ENCODE measurements at regions not wholly inside any gene's neighbourhood (a gene's known extent, or its start where the extent isn't known, plus 50 kb on each side); places are given as distances from the start of the nearest gene placed in this dataset.

DNA sequence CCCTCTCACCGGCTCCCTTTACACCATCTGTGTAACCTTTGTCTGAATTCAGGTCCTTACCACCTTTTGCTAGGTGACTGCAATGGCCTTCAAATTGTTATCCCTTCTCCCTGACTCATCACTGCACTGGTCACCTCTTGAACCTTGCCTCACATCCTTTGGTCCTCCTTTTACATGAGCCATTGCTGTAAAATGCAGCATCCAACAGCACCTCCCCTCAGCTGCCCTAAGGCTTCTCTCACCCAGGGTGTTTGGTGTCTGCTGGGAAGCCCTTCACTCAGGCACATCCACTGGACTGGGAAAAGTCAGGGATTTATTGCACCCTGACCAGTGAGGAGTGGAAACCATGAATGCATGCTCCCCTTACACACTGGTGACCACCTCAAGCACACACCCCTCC is 192.5 kb upstream of the GATB start:
- no peaks in the 10 kb centered on the region for H3K27me3 ChIP-seq
- ATAC-seq (ENCODE audit: low FRiP score in 2 of 2), result no peak
- H3K27ac ChIP-seq, result no peak overlapping the region
- no peaks in the 10 kb centered on the region for H3K36me3 ChIP-seq
- no peak for DNase-seq
- H3K9me3 ChIP-seq, result no peaks in the 10 kb centered on the region
- WGBS, 2 donors, result 85 to 95% methylated on average over 1 of the region's 1 CpG
- no peaks in the 10 kb centered on the region for H3K4me1 ChIP-seq
- TF ChIP-seq, protein P1, sequence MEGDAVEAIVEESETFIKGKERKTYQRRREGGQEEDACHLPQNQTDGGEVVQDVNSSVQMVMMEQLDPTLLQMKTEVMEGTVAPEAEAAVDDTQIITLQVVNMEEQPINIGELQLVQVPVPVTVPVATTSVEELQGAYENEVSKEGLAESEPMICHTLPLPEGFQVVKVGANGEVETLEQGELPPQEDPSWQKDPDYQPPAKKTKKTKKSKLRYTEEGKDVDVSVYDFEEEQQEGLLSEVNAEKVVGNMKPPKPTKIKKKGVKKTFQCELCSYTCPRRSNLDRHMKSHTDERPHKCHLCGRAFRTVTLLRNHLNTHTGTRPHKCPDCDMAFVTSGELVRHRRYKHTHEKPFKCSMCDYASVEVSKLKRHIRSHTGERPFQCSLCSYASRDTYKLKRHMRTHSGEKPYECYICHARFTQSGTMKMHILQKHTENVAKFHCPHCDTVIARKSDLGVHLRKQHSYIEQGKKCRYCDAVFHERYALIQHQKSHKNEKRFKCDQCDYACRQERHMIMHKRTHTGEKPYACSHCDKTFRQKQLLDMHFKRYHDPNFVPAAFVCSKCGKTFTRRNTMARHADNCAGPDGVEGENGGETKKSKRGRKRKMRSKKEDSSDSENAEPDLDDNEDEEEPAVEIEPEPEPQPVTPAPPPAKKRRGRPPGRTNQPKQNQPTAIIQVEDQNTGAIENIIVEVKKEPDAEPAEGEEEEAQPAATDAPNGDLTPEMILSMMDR (IDR thresholded peaks at IDR 0.05), result no peak
- TF ChIP-seq EP300 (IDR thresholded peaks at IDR 0.05) (no peak), POLR2A (IDR thresholded peaks at IDR 0.05) (no peak), POLR2AphosphoS5 (IDR thresholded peaks at IDR 0.05) (no peak)
- H3K4me3 ChIP-seq, result no peak overlapping the region

DNA sequence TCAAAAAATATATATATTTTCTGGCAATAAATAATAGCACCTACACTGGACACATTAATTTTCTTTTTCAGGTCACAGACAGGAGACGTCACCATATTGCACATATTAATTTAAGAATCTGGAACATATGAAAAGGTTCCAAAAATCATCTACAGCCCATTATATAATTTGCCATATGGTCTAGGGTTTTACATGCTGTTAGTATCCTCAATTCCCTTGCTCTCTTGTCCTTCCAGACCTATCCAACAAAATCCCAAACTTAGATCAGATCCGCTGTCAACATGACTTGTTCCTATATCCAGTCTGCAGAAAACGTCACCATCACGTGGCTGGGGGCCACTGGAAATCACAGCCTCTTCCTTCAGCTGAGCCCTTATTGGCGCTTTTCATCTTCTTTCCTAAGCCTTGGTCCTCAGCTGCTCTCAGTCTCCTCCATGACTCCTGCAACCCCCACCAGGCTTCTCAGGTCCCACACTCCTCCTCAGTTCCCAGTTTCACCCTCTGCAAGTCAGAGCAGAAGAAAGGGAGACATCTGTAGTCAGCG is 192.0 kb upstream of the GATB start:
- WGBS, 2 donors, result 83 to 85% methylated on average over 6 of the region's 6 CpGs
- TF ChIP-seq POLR2AphosphoS5 (IDR thresholded peaks at IDR 0.05), result no peak
- TF ChIP-seq, protein P1 (IDR thresholded peaks at IDR 0.05), result no peak
- no peak for TF ChIP-seq EP300 (IDR thresholded peaks at IDR 0.05)
- TF ChIP-seq POLR2A (IDR thresholded peaks at IDR 0.05), result no peak
- H3K9me3 ChIP-seq, result peaks cover 0 to 3% (median under 1%) of the 10 kb centered on the region in 4 donors
- H3K36me3 ChIP-seq, result no peaks in the 10 kb centered on the region
- H3K27me3 ChIP-seq, result no peaks in the 10 kb centered on the region
- DNase-seq (no peak), ATAC-seq (ENCODE audit: low FRiP score in 2 of 2) (peak in 1 of 2 donors; percentile 54)
- H3K4me1 ChIP-seq, result no peaks in the 10 kb centered on the region
- H3K27ac ChIP-seq, result no peak overlapping the region
- H3K4me3 ChIP-seq, result no peak overlapping the region

DNA sequence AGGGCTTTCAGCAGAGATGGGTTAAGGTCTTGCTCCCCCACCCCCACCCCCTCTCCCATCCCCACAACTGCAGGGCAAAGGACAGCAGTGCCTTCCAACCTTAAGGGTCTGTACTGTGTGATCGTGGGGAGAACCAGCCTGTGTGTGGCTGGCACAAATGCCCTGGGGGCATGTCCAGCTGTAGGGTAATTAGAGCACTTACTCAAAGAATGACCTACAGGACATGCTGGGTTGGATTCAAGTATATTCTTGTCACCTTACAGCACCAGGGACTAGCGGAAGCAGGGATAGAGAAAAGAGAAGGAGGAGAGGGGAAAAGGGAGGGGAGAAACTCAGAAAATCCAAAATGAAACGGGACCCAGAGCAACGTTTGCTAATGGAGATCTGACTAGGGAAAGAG is 191.3 kb upstream of the GATB start:
- peaks cover 0 to 9% (median 5%) of the 10 kb centered on the region in 4 donors for H3K9me3 ChIP-seq
- ATAC-seq (ENCODE audit: low FRiP score in 2 of 2), result no peak
- DNase-seq, result no peak
- H3K4me3 ChIP-seq, result no peak overlapping the region
- 69% methylated on average over 4 of the region's 4 CpGs for WGBS, 2 donors
- no peak overlapping the region for H3K27ac ChIP-seq
- no peaks in the 10 kb centered on the region for H3K4me1 ChIP-seq
- H3K36me3 ChIP-seq, result no peaks in the 10 kb centered on the region
- no peak for TF ChIP-seq POLR2AphosphoS5 (IDR thresholded peaks at IDR 0.05)
- no peak for TF ChIP-seq EP300 (IDR thresholded peaks at IDR 0.05)
- no peak for TF ChIP-seq POLR2A (IDR thresholded peaks at IDR 0.05)
- TF ChIP-seq, protein P1 (IDR thresholded peaks at IDR 0.05), result no peak
- no peaks in the 10 kb centered on the region for H3K27me3 ChIP-seq

DNA sequence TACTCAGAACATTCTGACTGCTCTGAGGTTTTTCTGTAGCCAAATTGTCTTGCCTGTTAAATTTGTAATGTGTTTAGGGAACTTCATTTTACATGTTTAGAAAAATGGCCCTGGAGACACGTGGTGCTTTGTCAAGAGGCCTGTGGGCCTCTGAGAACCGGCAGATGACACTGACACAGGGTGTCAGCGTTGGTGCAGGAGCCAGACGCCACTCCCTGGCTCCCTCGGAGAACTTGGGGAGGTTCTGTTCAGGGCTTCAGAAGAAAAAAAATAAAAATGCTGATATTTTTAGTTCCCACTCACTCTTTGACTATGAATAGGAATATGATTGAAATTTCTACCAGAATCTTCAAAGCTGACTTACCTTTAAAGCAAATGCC is 190.9 kb upstream of the GATB start:
- Histone ChIP-seq H3K27ac (no peak overlapping the region), H3K36me3 (no peaks in the 10 kb centered on the region), H3K27me3 (no peaks in the 10 kb centered on the region), H3K9me3 (peaks cover 3 to 14% (median 10%) of the 10 kb centered on the region in 4 donors), H3K4me3 (no peak overlapping the region), H3K4me1 (no peaks in the 10 kb centered on the region)
- no peak for ATAC-seq (ENCODE audit: low FRiP score in 2 of 2)
- DNase-seq, result no peak
- 72% methylated on average over 5 of the region's 5 CpGs for WGBS, 2 donors
- TF ChIP-seq, protein P1 (IDR thresholded peaks at IDR 0.05), result no peak
- no peak for TF ChIP-seq EP300 (IDR thresholded peaks at IDR 0.05)
- TF ChIP-seq POLR2AphosphoS5 (IDR thresholded peaks at IDR 0.05), result no peak
- no peak for TF ChIP-seq POLR2A (IDR thresholded peaks at IDR 0.05)

DNA sequence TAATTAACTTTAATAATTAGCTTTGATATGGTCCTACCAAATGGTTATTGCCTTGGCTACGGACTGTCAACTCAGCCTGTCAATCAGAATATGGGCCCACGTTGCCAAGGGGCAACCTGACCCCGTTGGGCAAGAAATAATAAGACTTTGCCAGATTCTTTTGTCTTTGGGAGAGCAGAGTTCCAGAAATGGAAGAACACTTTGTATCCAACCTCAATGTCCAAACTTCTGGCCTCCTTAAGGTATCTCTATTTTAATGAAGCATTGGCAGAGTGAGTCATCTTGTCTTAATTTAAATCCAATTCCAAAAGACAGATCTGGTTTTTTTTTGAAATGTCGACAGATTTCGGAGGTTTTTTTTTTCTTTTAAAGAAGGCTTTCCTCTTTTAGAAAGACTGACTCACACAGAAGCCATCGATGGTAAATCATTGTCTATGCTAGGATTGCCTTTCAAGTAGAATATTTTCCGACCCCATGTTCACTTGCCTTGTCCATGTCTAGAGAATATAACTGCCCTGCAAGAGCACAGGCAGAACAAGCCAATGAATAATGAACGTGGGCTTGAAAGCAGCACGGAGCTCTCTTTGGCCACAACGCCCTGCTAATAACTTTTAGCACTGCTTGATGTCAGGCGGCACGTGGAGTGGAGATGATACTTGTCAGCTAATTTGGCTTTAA is 190.3 kb upstream of the GATB start:
- Histone ChIP-seq H3K4me1 (no peaks in the 10 kb centered on the region), H3K27ac (no peak overlapping the region), H3K9me3 (peaks cover 5 to 19% (median 11%) of the 10 kb centered on the region in 4 donors), H3K36me3 (no peaks in the 10 kb centered on the region), H3K4me3 (no peak overlapping the region), H3K27me3 (no peaks in the 10 kb centered on the region)
- ATAC-seq (ENCODE audit: low FRiP score in 2 of 2) (no peak), DNase-seq (no peak)
- TF ChIP-seq, protein P1 (IDR thresholded peaks at IDR 0.05), result no peak
- no peak for TF ChIP-seq POLR2AphosphoS5 (IDR thresholded peaks at IDR 0.05)
- no peak for TF ChIP-seq EP300 (IDR thresholded peaks at IDR 0.05)
- TF ChIP-seq POLR2A (IDR thresholded peaks at IDR 0.05), result no peak
- 75 to 87% methylated on average over 12 of the region's 12 CpGs for WGBS, 2 donors

All from upper lobe of left lung (tissue), 6 donors.